GM12878 (cell line): ENCODE measurements at regions not wholly inside any gene's neighbourhood (a gene's known extent, or its start where the extent isn't known, plus 50 kb on each side); places are given as distances from the start of the nearest gene placed in this dataset.

Experiments used
- ATF2 ChIP-seq: IDR thresholded peaks from 2 replicates; pipeline ENCODE4 v1.6.1; 2012; ENCODE audit warnings: low read length, inconsistent platforms
- BHLHE40 ChIP-seq, 2 experiments: fragments of 450-650 bp in 1 of 2; IDR thresholded peaks; 2 replicates each; pipeline ENCODE4 v1.6.1; 2011 to 2017; ENCODE audit warnings: low read depth in 2 of 2, borderline replicate concordance in 1 of 2, improper control_type of control experiment in 1 of 2, low read length in 1 of 2, mild to moderate bottlenecking in 1 of 2
- BMI1 ChIP-seq: fragments of 450-650 bp; IDR thresholded peaks from 2 replicates; pipeline ENCODE4 v1.6.1; 2016; ENCODE audit warnings: mild to moderate bottlenecking, moderate library complexity, borderline replicate concordance
- CBFB ChIP-seq: IDR thresholded peaks from 2 replicates; pipeline ENCODE4 v1.6.1; 2016; ENCODE audit warnings: antibody characterized with exemption, low read depth
- CBX3 ChIP-seq: fragments of 200-600 bp; sonication (generic); IDR thresholded peaks from 2 replicates; pipeline ENCODE4 v1.6.1; 2016; ENCODE audit warnings: low read depth, borderline replicate concordance
- CHD2 ChIP-seq: IDR thresholded peaks from 2 replicates; pipeline ENCODE4 v1.6.1; 2011; ENCODE audit warnings: low read depth, low read length, improper control_type of control experiment, borderline replicate concordance
- CTCF ChIP-seq, 3 experiments: IDR thresholded peaks in 2 of 3; conservative IDR thresholded peaks in 1 of 3; 2 replicates each; pipeline ENCODE4 v1.5.1; 2011; ENCODE audit warnings: low read depth in 3 of 3, low read length in 3 of 3, mild to moderate bottlenecking in 3 of 3, control low read depth in 2 of 3, moderate library complexity in 2 of 3, inconsistent platforms in 1 of 3, mixed read lengths in 1 of 3; ENCODE audit not compliant: control insufficient read depth in 2 of 3, insufficient read depth in 1 of 3; ENCODE audit errors: extremely low read depth in 1 of 3
- E4F1 ChIP-seq: fragments of 450-650 bp; IDR thresholded peaks from 2 replicates; pipeline ENCODE4 v1.6.1; 2018; ENCODE audit warnings: borderline replicate concordance, mild to moderate bottlenecking; ENCODE audit not compliant: partially characterized antibody
- HDAC6 ChIP-seq: fragments of 200-600 bp; sonication (generic); IDR thresholded peaks from one replicate; pipeline ENCODE4 v1.8.0; 2017; ENCODE audit warnings: antibody characterized with exemption; ENCODE audit not compliant: unreplicated experiment
- HSF1 ChIP-seq: fragments of 150-350 bp; IDR thresholded peaks from 2 replicates; pipeline ENCODE4 v1.6.1; 2014; ENCODE audit warnings: mild to moderate bottlenecking, low read depth, low read length
- MLLT1 ChIP-seq: fragments of 450-650 bp; IDR thresholded peaks from 2 replicates; pipeline ENCODE4 v1.6.1; 2016; ENCODE audit warnings: mild to moderate bottlenecking
- NBN ChIP-seq: fragments of 450-650 bp; IDR thresholded peaks from 2 replicates; pipeline ENCODE4 v1.6.1; 2016
- NRF1 ChIP-seq: conservative IDR thresholded peaks from 2 replicates; pipeline ENCODE4 v1.6.1; 2011; ENCODE audit warnings: mild to moderate bottlenecking, low read depth, low read length, improper control_type of control experiment
- PAX5 ChIP-seq: IDR thresholded peaks from 2 replicates; pipeline ENCODE4 v1.6.1; 2011; ENCODE audit warnings: low read depth, low read length, borderline replicate concordance
- SIN3A ChIP-seq: IDR thresholded peaks from 2 replicates; pipeline ENCODE4 v1.6.1; 2012; ENCODE audit warnings: low read depth, low read length, improper control_type of control experiment
- SKIL ChIP-seq: fragments of 450-650 bp; IDR thresholded peaks from 2 replicates; pipeline ENCODE4 v1.6.1; 2017; ENCODE audit warnings: mild to moderate bottlenecking, low read depth, inconsistent platforms; ENCODE audit not compliant: poor library complexity, severe bottlenecking
- SMC3 ChIP-seq: IDR thresholded peaks from 2 replicates; pipeline ENCODE4 v1.6.1; 2011; ENCODE audit warnings: low read length, improper control_type of control experiment, borderline replicate concordance
- STAT3 ChIP-seq: IDR thresholded peaks from 2 replicates; pipeline ENCODE4 v1.6.1; 2011; ENCODE audit warnings: low read depth, low read length, improper control_type of control experiment
- TCF12 ChIP-seq: IDR thresholded peaks from 2 replicates; pipeline ENCODE4 v1.6.1; 2011; ENCODE audit warnings: low read depth, mild to moderate bottlenecking, low read length
- YY1 ChIP-seq: IDR thresholded peaks from 2 replicates; pipeline ENCODE4 v1.6.1; 2011; ENCODE audit warnings: low read depth, mild to moderate bottlenecking, low read length

- TF ChIP-seq CTCF (IDR thresholded peaks at IDR 0.05 in 2 of 3, conservative IDR thresholded peaks at IDR 0.05 in 1 of 3; ENCODE audit: control insufficient read depth in 2 of 3, extremely low read depth in 1 of 3, insufficient read depth in 1 of 3, low read depth in 3 of 3, low read length in 3 of 3) (no peak), CBX3 (no peak), TCF12 (no peak), PAX5 (no peak), STAT3 (no peak), BHLHE40 (IDR thresholded peaks at IDR 0.05; ENCODE audit: borderline replicate concordance in 1 of 2, low read depth in 2 of 2, low read length in 1 of 2) (no peak), MLLT1 (no peak), CHD2 (no peak), E4F1 (no peak), HSF1 (no peak), SKIL (no peak), ATF2 (no peak), NRF1 (no peak), SIN3A (no peak), HDAC6 (no peak), BMI1 (no peak), NBN (peak; percentile 33; the same call in 1 of the 2 replicates), YY1 (no peak), SMC3 (no peak), CBFB (no peak)
Measured at GRCh38 chr10:4333459-4333894, 492.5 kb upstream of the AKR1E2 start (continued).
